PC-9 (cell line): ENCODE measurements at regions not wholly inside any gene's neighbourhood (a gene's known extent, or its start where the extent isn't known, plus 50 kb on each side); places are given as distances from the start of the nearest gene placed in this dataset.
"Not testable (repeated sequence)": the region's sequence is repeated elsewhere in the genome, so short reads cannot be mapped to it uniquely, and the experiment has no call there.

ENCODE experiments used
- BruUV-seq: library from RNA; stranded (reverse); fragments of 400-500 nt; replicated peaks from 2 replicates; lab custom pipeline; 2021; lab: Mats Ljungman, UMichigan
- CTCF ChIA-PET: fragments of 300-600 bp; sonication (Branson Sonifier 250); formaldehyde crosslinking; loops from one replicate; lab custom pipeline; 2022; ENCODE audit warnings: antibody characterized with exemption; lab: Charles Lee
- POLR2A ChIA-PET: fragments of 300-600 bp; sonication (Branson Sonifier 250); formaldehyde crosslinking; loops from one replicate; lab custom pipeline; 2022; ENCODE audit warnings: antibody characterized with exemption; ENCODE audit not compliant: unreplicated experiment; lab: Charles Lee
- DNase-seq, 2 experiments: peaks; one replicate each; pipeline versions ENCODE4 v3.0.0 to v3.0.0-alpha.2; 2015 to 2022; ENCODE audit warnings: mixed read lengths in 1 of 2
- H2AFZ ChIP-seq: fragments of 200-600 bp; sonication (generic); 2 replicates; pipeline ENCODE4 v1.8.1; 2017; ENCODE audit warnings: antibody characterized with exemption
- H3F3A ChIP-seq: fragments of 200-600 bp; sonication (generic); 2 replicates; pipeline ENCODE4 v1.8.1; 2017; ENCODE audit warnings: antibody characterized with exemption, mild to moderate bottlenecking, low read depth; ENCODE audit not compliant: insufficient read depth
- H3K27ac ChIP-seq: fragments of 200-600 bp; sonication (generic); 2 replicates; pipeline ENCODE4 v1.6.1; 2016; ENCODE audit warnings: mixed run types
- H3K27me3 ChIP-seq: fragments of 200-600 bp; sonication (generic); 2 replicates; pipeline ENCODE4 v1.6.1; 2016; ENCODE audit warnings: low read depth, mixed run types; ENCODE audit not compliant: insufficient read depth
- H3K36me3 ChIP-seq: fragments of 200-600 bp; sonication (generic); 2 replicates; pipeline ENCODE4 v1.6.1; 2016; ENCODE audit warnings: low read depth, mixed run types
- H3K4me1 ChIP-seq: fragments of 200-600 bp; sonication (generic); replicated peaks from 2 replicates; pipeline ENCODE4 v1.6.1; 2016; ENCODE audit warnings: mixed run types; ENCODE audit not compliant: insufficient read depth
- H3K4me2 ChIP-seq: fragments of 200-600 bp; sonication (generic); 2 replicates; pipeline ENCODE4 v1.6.1; 2017; ENCODE audit warnings: mixed run types
- H3K4me3 ChIP-seq: fragments of 200-600 bp; sonication (generic); 2 replicates; pipeline ENCODE4 v1.6.1; 2016; ENCODE audit warnings: mixed run types
- H3K79me2 ChIP-seq: fragments of 200-600 bp; sonication (generic); 2 replicates; pipeline ENCODE4 v1.6.1; 2017; ENCODE audit warnings: low read depth, mixed run types
- H3K9me2 ChIP-seq: fragments of 200-600 bp; sonication (generic); 2 replicates; pipeline ENCODE4 v1.8.1; 2017; ENCODE audit warnings: mild to moderate bottlenecking; ENCODE audit not compliant: insufficient read depth
- H3K9me3 ChIP-seq: fragments of 200-600 bp; sonication (generic); 2 replicates; pipeline ENCODE4 v1.8.1; 2016; ENCODE audit warnings: low read depth; ENCODE audit not compliant: insufficient read depth
- H4K20me1 ChIP-seq: fragments of 200-600 bp; sonication (generic); 2 replicates; pipeline ENCODE4 v1.8.1; 2017; ENCODE audit not compliant: insufficient read depth
- CTCF ChIP-seq: fragments of 200-600 bp; sonication (generic); conservative IDR thresholded peaks from 2 replicates; pipeline ENCODE4 v1.6.1; 2017; ENCODE audit warnings: mixed run types, antibody characterized with exemption, mild to moderate bottlenecking, moderate library complexity
- EZH2 ChIP-seq: fragments of 200-600 bp; sonication (generic); IDR thresholded peaks from 2 replicates; pipeline ENCODE4 v1.8.0; 2017; ENCODE audit warnings: antibody characterized with exemption, low read depth
- intact Hi-C: fragments of 100-400 bp; cut with micrococcal nuclease; formaldehyde crosslinking; loops from one replicate; pipeline ENCODE4 v1.10.0; 2022; ENCODE audit not compliant: unreplicated experiment

DNA sequence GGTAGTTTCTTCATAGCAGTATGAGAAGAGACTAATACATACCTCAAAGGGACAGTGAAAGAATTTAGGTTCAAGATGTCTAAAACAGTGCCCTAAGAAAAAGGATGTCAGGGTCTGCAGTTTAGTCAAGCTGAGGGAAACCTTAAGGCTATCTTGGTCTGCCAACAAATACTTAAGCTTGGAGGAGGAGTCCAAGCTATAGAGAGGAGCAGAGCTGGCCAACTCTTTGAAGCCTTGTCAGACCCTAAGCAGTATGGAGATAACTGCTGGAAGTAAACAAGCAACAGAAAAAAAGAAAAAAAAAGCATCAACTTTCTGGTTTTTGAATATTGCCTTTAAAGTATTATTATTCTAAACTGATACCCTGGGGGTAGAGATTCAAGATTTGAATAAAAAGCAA, 1518.1 kb downstream of the GRIK2 start:
- H3K36me3 ChIP-seq = no peaks in the 10 kb centered on the region
- H4K20me1 ChIP-seq = no peaks in the 10 kb centered on the region
- ChIA-PET POLR2A (no interaction called here), CTCF (no interaction called here)
- TF ChIP-seq CTCF (no peak), EZH2 (no peak)
- no peak overlapping the region for H3K4me2 ChIP-seq
- H3K9me3 ChIP-seq = no peaks in the 10 kb centered on the region
- no peak overlapping the region for H2AFZ ChIP-seq
- BruUV-seq = no TSS peak
- H3K9me2 ChIP-seq = no peaks in the 10 kb centered on the region
- no peaks in the 10 kb centered on the region for H3K27me3 ChIP-seq
- no peak overlapping the region for H3K4me3 ChIP-seq
- intact Hi-C loops = no loop called here
- no peaks in the 10 kb centered on the region for H3K4me1 ChIP-seq
- no peak for DNase-seq
- H3K27ac ChIP-seq = no peak overlapping the region
- no peaks in the 10 kb centered on the region for H3F3A ChIP-seq
- no peaks in the 10 kb centered on the region for H3K79me2 ChIP-seq

GRCh38 chr6:102910701-102911139, 1517.2 kb downstream of the GRIK2 start:
- H4K20me1 ChIP-seq, H3K9me3 ChIP-seq, H3K79me2 ChIP-seq, H3K4me2 ChIP-seq, POLR2A ChIA-PET, BruUV-seq, H3K36me3 ChIP-seq, H3F3A ChIP-seq, H3K4me1 ChIP-seq, H3K4me3 ChIP-seq, intact Hi-C loops, H2AFZ ChIP-seq, H3K27me3 ChIP-seq, DNase-seq, CTCF ChIA-PET, H3K9me2 ChIP-seq, H3K27ac ChIP-seq: not testable (repeated sequence)

- Histone ChIP-seq H3K36me3 (no peaks in the 10 kb centered on the region), H3K79me2 (no peaks in the 10 kb centered on the region), H3K27ac (no peak overlapping the region), H3K4me3 (no peak overlapping the region), H3K4me1 (no peaks in the 10 kb centered on the region), H3K4me2 (no peak overlapping the region), H2AFZ (no peak overlapping the region), H3K9me3 (no peaks in the 10 kb centered on the region), H3K27me3 (no peaks in the 10 kb centered on the region), H3K9me2 (no peaks in the 10 kb centered on the region), H4K20me1 (no peaks in the 10 kb centered on the region), H3F3A (no peaks in the 10 kb centered on the region)
- TF ChIP-seq EZH2 (no peak), CTCF (no peak)
- intact Hi-C loops = no loop called here
- CTCF ChIA-PET = no interaction called here
- BruUV-seq = no TSS peak
- no peak for DNase-seq
- POLR2A ChIA-PET = no interaction called here
Observed at GRCh38 chr6:102907181-102907580, 1513.7 kb downstream of the GRIK2 start.

DNA sequence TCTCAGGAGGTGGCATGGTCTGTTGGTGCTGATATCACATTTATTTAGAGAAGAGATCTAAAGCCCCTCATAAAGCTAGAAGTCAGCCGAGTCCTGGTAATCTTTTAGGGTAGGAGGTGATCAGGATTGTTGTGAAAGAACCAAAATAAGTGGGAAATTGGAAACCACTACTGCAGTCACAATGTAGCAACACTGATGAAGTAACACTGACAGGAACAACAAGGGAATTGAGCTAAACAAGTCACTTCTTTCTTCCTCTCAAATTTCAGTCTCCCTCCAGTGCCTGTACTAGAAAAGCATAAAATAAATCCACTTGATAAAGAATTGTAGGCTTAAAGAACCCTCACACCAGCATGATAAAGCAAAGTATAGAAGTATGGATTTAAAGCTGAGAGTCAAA, 1509.0 kb downstream of the GRIK2 start:
- TF ChIP-seq EZH2 = no peak
- no peak for TF ChIP-seq CTCF

More for the DNA sequence above, 1509.0 kb downstream of the GRIK2 start:
- Histone ChIP-seq H4K20me1 (no peaks in the 10 kb centered on the region), H3K4me1 (peaks cover 6% of the 10 kb centered on the region; the same call in 1 of the 2 replicates), H3K27me3 (no peaks in the 10 kb centered on the region), H3K36me3 (no peaks in the 10 kb centered on the region), H3K4me3 (no peak overlapping the region), H3K9me2 (no peaks in the 10 kb centered on the region), H3K9me3 (no peaks in the 10 kb centered on the region), H3F3A (no peaks in the 10 kb centered on the region), H3K4me2 (no peak overlapping the region), H2AFZ (no peak overlapping the region), H3K79me2 (no peaks in the 10 kb centered on the region), H3K27ac (no peak overlapping the region)
- intact Hi-C loops = no loop called here
- CTCF ChIA-PET = no interaction called here
- POLR2A ChIA-PET = no interaction called here
- no TSS peak for BruUV-seq
- DNase-seq = no peak
